GM13976 (cell line): ENCODE measurements at regions not wholly inside any gene's neighbourhood (a gene's known extent, or its start where the extent isn't known, plus 50 kb on each side); places are given as distances from the start of the nearest gene placed in this dataset.
"Not testable (repeated sequence)": the region's sequence is repeated elsewhere in the genome, so short reads cannot be mapped to it uniquely, and the experiment has no call there.

ENCODE experiments used
- DNase-seq: peaks from one replicate; pipeline ENCODE4 v3.0.0; 2012; ENCODE audit warnings: low spot score
- in situ Hi-C: fragments of 300-500 bp; cut with MboI; formaldehyde crosslinking; loops from one replicate; pipeline ENCODE4 v1.12.0; 2022; ENCODE audit warnings: low sequenced_read_pairs, mixed read lengths, inconsistent platforms; ENCODE audit not compliant: unreplicated experiment
- TF ChIP-seq, protein P1 (sequence below): IDR thresholded peaks from 2 replicates; pipeline ENCODE4 v1.5.1; 2012; ENCODE audit warnings: borderline replicate concordance, mild to moderate bottlenecking; ENCODE audit not compliant: insufficient read depth; ENCODE audit errors: extremely low read depth, missing control alignments, control extremely low read depth

DNA sequence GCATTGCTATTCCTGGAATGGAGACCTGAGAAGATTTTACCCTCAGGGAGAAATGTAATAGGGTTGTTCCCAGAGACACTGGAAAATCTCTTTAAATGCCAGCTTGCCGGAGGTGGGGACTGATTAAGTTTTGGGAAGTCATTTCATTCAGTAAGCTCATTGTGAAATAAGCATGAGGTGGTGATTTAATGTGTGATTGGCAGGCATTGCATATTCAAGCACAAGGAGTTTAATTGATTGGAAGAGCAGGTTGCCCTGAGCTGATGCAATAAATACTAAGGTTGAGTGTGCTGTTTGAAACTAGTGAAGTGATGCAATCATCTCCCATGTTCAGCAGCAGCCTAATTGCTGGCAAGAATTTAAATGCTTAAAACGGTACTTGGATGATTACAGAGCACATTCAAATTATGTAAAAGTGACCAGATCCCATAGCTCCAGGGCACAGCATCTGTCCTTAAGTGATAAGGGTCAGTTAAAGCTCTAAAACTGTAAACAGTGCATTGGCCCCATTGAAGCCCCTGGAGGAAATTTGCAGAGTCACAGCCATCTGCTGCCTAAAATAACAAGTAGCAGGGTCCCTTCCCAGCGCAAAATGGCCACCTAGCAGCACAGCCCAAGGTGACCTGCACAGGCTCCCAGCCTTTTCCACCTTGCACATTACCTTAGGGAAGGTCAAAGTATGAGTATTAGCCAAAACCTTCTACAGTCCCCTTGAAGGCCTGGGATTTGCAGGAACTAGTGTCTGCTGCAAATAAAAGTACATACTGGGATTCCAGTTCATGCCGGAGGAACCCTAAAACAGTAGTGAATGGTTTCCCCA is 92.1 kb downstream of the CCDC71L start:
- no peak for DNase-seq
- TF ChIP-seq, protein P1, sequence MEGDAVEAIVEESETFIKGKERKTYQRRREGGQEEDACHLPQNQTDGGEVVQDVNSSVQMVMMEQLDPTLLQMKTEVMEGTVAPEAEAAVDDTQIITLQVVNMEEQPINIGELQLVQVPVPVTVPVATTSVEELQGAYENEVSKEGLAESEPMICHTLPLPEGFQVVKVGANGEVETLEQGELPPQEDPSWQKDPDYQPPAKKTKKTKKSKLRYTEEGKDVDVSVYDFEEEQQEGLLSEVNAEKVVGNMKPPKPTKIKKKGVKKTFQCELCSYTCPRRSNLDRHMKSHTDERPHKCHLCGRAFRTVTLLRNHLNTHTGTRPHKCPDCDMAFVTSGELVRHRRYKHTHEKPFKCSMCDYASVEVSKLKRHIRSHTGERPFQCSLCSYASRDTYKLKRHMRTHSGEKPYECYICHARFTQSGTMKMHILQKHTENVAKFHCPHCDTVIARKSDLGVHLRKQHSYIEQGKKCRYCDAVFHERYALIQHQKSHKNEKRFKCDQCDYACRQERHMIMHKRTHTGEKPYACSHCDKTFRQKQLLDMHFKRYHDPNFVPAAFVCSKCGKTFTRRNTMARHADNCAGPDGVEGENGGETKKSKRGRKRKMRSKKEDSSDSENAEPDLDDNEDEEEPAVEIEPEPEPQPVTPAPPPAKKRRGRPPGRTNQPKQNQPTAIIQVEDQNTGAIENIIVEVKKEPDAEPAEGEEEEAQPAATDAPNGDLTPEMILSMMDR = no peak
- in situ Hi-C loops = no loop called here

DNA sequence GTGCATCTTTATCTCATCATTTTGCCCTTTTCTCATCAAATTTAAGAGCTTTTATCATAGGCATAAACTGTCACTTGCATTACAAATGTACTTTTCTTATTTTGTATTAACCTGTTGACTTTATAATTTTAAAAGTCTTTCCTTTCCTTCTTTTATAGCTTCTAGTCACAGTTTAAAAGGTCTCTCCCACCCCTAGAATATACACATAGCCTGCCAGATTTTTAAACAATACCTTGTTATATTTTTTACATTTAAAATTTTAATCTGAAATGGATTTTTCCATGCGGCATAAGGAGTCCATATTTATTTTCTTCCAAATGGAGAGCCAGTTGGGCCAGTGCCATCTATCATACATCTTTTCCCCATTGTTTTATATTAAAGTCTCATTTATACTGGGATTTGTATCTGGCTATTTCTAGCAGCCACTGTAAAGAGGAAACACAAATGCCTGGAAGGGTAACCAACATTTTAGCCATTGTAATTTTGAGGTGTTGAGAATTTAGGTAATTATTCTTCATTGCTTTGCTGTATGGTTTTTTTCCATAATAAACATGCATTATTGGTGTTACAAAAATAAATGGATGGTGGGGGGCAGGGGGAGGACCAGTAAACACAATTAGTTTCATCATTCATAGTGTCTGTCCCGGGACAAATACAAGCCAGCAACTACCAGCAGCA is 92.8 kb downstream of the CCDC71L start:
- in situ Hi-C loops = no loop called here
- TF ChIP-seq, protein P1 = no peak
- no peak for DNase-seq

- DNase-seq, in situ Hi-C loops: not testable (repeated sequence)
These were observed 93.6 kb downstream of the CCDC71L start for GRCh38 chr7:106567204-106568001.

DNA sequence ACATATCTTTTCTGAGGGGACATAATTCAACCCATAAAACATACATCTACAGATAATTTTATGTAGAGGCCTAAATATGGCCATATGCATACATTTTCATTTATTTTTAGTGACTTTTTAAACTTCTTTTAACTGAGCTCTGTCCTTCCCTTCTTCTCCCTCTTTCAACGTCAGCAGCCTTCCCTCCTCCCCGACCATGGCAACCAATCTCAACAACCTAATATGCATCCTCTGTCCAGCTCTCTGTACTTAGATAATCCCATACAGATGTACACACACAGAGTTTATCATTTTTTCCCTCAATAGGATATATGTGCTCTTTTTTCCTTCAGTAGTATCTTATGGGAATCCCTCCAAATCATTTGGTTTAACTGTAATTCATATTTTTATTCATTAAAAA is 94.3 kb downstream of the CCDC71L start:
- DNase-seq = no peak
- TF ChIP-seq, protein P1 = no peak
- in situ Hi-C loops = no loop called here

DNA sequence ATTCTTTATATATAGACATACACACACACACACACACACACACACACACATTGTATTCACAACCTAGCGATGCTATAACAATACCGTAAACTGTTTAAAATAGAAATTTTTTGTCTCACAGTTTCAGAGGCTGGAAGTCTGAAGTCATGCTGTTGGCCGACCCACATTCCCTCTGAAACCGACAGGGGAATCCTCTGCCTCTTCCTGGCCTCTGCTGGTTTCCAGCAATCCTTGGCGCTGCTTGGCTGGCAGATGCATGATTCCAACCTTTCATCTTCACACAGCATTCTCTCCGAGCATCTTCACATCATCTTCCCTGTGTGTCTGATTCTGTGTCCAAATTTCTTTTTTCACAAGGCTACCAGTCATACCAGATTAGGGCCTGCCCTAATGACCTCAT is 94.8 kb downstream of the CCDC71L start:
- TF ChIP-seq, protein P1 = no peak
- in situ Hi-C loops = no loop called here
- DNase-seq = no peak

GRCh38 chr7:106565428-106565827 is 95.5 kb downstream of the CCDC71L start:
- in situ Hi-C loops = no loop called here
- TF ChIP-seq, protein P1 = no peak

GRCh38 chr7:106563466-106564150 is 97.3 kb downstream of the CCDC71L start:
- TF ChIP-seq, protein P1 = no peak
- DNase-seq = no peak
- in situ Hi-C loops = no loop called here

More at GRCh38 chr7:106565428-106565827, 95.5 kb downstream of the CCDC71L start:
- no peak for DNase-seq
